Fibroblast of the aortic adventitia (primary cell): ENCODE measurements at regions not wholly inside any gene's neighbourhood (a gene's known extent, or its start where the extent isn't known, plus 50 kb on each side); places are given as distances from the start of the nearest gene placed in this dataset.

ENCODE experiments used
- DNase-seq: peaks from one replicate; pipeline ENCODE4 v3.0.0-alpha.2; 2010; ENCODE audit warnings: low read depth
- H3K4me3 ChIP-seq: 2 replicates; pipeline ENCODE4 v1.5.1; 2011; ENCODE audit warnings: low read depth, mild to moderate bottlenecking, control low read depth, low read length, moderate library complexity
- CTCF ChIP-seq: IDR thresholded peaks from 2 replicates; pipeline ENCODE4 v1.5.1; 2011; ENCODE audit warnings: mild to moderate bottlenecking, low read length, control low read depth, inconsistent platforms; ENCODE audit not compliant: insufficient read depth

DNA sequence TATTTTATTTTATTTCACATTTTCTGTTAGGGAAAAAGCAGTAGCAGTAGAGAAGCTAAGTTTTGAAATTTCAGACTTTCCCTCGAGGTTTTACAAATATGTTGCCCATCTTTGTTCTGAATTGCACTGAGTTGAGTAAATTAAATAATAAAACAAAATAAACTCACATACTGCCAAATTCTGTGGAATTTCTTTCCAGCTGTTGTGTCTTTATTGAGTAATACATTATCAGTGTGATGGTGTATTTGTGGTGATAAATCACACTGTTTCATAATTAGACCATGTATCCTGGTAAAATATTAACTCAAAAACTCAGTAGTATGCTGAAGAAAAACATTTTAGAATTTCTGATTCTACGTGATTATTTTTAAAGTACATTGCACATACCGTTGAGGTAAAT lies 592.1 kb downstream of the SI start:
- TF ChIP-seq CTCF: no peak
- DNase-seq: peak; percentile 34
- no peak overlapping the region for H3K4me3 ChIP-seq

GRCh38 chr3:164479978-164480377 lies 598.3 kb downstream of the SI start:
- no peak for DNase-seq
- TF ChIP-seq CTCF: no peak

DNA sequence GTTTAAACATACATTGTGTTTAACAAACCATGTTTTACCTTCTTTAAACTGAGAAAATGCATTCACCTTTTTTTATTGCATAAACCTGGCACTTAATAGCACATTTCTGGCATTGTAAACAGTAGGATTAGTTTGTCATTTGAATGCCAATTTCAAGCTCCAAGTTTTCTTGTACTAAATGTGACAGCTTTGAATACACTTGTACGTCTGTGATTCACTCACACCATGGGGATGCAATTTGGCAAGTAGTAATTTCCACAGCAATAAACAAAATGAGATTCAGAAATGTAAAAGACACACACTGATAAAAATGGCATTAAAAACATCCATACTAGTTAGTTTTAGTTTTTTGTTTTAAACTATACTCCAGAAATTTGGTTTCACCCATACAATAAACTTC lies 598.9 kb downstream of the SI start:
- DNase-seq: no peak
- no peak overlapping the region for H3K4me3 ChIP-seq
- no peak for TF ChIP-seq CTCF

More at GRCh38 chr3:164479978-164480377, 598.3 kb downstream of the SI start:
- H3K4me3 ChIP-seq: no peak overlapping the region

DNA sequence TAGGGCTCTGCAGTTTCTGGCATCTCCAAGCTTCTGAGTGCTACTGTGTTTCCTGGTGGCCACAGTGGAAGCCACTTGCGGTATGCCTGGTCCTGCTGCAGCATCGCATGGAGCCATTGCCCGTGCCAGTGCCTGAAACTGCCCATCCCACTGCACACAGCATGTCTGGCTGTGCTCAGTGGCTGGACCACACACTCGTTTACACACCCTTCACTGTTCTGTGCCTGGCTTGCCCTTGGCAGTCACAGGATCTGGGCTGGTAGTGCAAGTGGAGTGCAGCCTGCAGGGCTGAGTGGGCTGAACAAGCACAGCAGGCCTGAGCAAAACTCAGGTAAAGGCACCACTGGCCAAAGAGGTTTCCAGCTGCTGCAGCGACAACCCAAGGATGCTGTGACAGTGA lies 600.0 kb downstream of the SI start:
- no peak for TF ChIP-seq CTCF
- DNase-seq: no peak
- no peak overlapping the region for H3K4me3 ChIP-seq

DNA sequence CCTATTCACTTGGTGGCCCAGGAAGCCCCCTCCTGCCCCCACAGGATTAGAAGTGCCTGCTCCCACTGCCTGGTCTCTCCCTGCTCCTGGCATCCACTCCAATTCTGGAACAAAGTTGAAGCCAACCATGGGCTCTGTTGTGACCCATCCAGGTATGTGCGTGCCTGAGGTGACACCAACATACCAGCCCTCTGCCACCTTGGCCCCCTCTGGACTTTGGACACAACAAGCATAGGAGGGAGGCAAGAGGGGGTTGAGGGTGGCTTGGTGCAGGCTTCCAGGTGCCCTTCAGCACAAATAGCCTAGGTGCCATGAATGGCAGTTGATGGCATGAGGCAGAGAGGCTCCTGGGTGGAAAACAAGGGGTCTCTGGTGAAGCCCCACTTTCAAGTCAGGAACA lies 600.9 kb downstream of the SI start:
- DNase-seq: no peak
- no peak for TF ChIP-seq CTCF
- H3K4me3 ChIP-seq: no peak overlapping the region

- H3K4me3 ChIP-seq: no peak overlapping the region
- TF ChIP-seq CTCF: no peak
- no peak for DNase-seq
These were observed 601.7 kb downstream of the SI start for GRCh38 chr3:164476631-164477030.

DNA sequence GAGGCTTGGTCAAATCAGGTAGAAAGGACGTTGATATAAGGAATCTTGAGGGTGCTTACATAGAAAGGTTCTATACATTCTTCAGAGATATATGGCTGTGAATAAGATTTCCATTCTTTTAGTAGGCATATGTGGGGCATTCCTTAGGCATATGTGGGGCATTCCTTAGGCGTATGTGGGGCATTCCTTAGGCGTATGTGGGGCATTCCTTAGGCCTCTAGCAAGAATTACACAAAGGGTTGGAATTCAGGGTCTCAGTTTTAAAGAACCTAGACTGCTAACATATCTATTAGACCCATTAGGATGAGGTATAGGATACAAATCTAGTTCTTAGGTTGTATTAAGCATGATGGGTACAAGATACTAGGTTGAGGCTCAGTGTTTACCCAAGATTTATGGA lies 607.8 kb downstream of the SI start:
- TF ChIP-seq CTCF: no peak
- no peak overlapping the region for H3K4me3 ChIP-seq
- no peak for DNase-seq
